SK-N-SH (cell line): ENCODE measurements at regions not wholly inside any gene's neighbourhood (a gene's known extent, or its start where the extent isn't known, plus 50 kb on each side); places are given as distances from the start of the nearest gene placed in this dataset.

Experiments used
- CTCF ChIA-PET: fragments of 300-600, 350-600 bp; formaldehyde crosslinking; extraction: SDS; loops from one replicate; lab custom pipeline; 2021; lab: Yijun Ruan, JAX
- POLR2A ChIA-PET: fragments of 350-600 bp; sonication (Branson Sonifier 250); formaldehyde crosslinking; extraction: SDS; loops from one replicate; lab custom pipeline; 2020; ENCODE audit warnings: antibody characterized with exemption, inconsistent platforms; lab: Yijun Ruan, JAX
- DNase-seq: peaks from one replicate; pipeline ENCODE4 v3.0.0; 2012
- H2AFZ ChIP-seq: fragments of 200-600 bp; sonication (generic); 2 replicates; pipeline ENCODE4 v1.8.1; 2016; ENCODE audit warnings: antibody characterized with exemption, mild to moderate bottlenecking, low read depth
- H3F3A ChIP-seq: fragments of 200-600 bp; sonication (generic); replicated peaks from 2 replicates; pipeline ENCODE3; 2016; ENCODE audit warnings: antibody characterized with exemption, mild to moderate bottlenecking; ENCODE audit not compliant: insufficient read depth
- H3K27ac ChIP-seq, 2 experiments: fragments of 200-500 bp in 1 of 2; fragments of 200-600 bp in 1 of 2; sonication (Bioruptor generic) in 1 of 2; sonication (generic), shearing (Covaris generic) in 1 of 2; 2 replicates each; pipeline versions ENCODE4 v1.5.1 to v1.6.1; 2014 to 2016; ENCODE audit warnings: low read depth in 2 of 2, inconsistent platforms in 1 of 2, low read length in 1 of 2, mild to moderate bottlenecking in 1 of 2, mixed read lengths in 1 of 2
- H3K27me3 ChIP-seq: fragments of 200-600 bp; sonication (generic), shearing (Covaris generic); 2 replicates; pipeline ENCODE4 v1.6.1; 2016; ENCODE audit warnings: mixed run types; ENCODE audit not compliant: insufficient read depth
- H3K36me3 ChIP-seq, 2 experiments: fragments of 200-500 bp in 1 of 2; fragments of 200-600 bp in 1 of 2; sonication (Bioruptor generic) in 1 of 2; sonication (generic) in 1 of 2; replicated peaks in 1 of 2; 2 replicates each; pipeline versions ENCODE3 to v1.5.1; 2014 to 2016; ENCODE audit warnings: low read length in 1 of 2, mild to moderate bottlenecking in 1 of 2; ENCODE audit not compliant: insufficient read depth in 2 of 2, control insufficient read depth in 1 of 2
- H3K4me1 ChIP-seq, 2 experiments: fragments of 200-500 bp in 1 of 2; fragments of 200-600 bp in 1 of 2; sonication (Bioruptor generic) in 1 of 2; sonication (generic), shearing (Covaris generic) in 1 of 2; 2 replicates each; pipeline versions ENCODE4 v1.5.1 to v1.6.1; 2014 to 2016; ENCODE audit warnings: low read depth in 1 of 2, low read length in 1 of 2, mixed run types in 1 of 2; ENCODE audit not compliant: insufficient read depth in 2 of 2, control insufficient read depth in 1 of 2
- H3K4me2 ChIP-seq: fragments of 200-600 bp; sonication (generic), shearing (Covaris generic); 2 replicates; pipeline ENCODE4 v1.6.1; 2017; ENCODE audit warnings: mixed run types
- H3K4me3 ChIP-seq, 2 experiments: fragments of 200-500 bp in 1 of 2; fragments of 200-600 bp in 1 of 2; sonication (Bioruptor generic) in 1 of 2; sonication (generic), shearing (Covaris generic) in 1 of 2; 2 replicates each; pipeline versions ENCODE4 v1.5.1 to v1.8.1; 2014 to 2016; ENCODE audit warnings: low read depth in 2 of 2, inconsistent platforms in 1 of 2, low read length in 1 of 2, mild to moderate bottlenecking in 1 of 2, mixed read lengths in 1 of 2, moderate library complexity in 1 of 2
- H3K79me2 ChIP-seq: fragments of 200-600 bp; sonication (generic); 2 replicates; pipeline ENCODE4 v1.8.1; 2017; ENCODE audit warnings: mild to moderate bottlenecking; ENCODE audit not compliant: insufficient read depth
- H3K9ac ChIP-seq: fragments of 200-600 bp; sonication (generic); 2 replicates; pipeline ENCODE4 v1.6.1; 2017; ENCODE audit warnings: mixed run types
- H3K9me2 ChIP-seq: fragments of 200-600 bp; sonication (generic); 2 replicates; pipeline ENCODE4 v1.6.1; 2017; ENCODE audit warnings: mixed run types
- H3K9me3 ChIP-seq: fragments of 200-600 bp; sonication (generic); 2 replicates; pipeline ENCODE4 v1.6.1; 2017; ENCODE audit warnings: mixed run types, mild to moderate bottlenecking, moderate library complexity
- H4K20me1 ChIP-seq: fragments of 200-600 bp; sonication (generic); 2 replicates; pipeline ENCODE4 v1.6.1; 2017; ENCODE audit warnings: mild to moderate bottlenecking, mixed run types; ENCODE audit not compliant: insufficient read depth
- CHD2 ChIP-seq: fragments of 150-350 bp; IDR thresholded peaks from 2 replicates; pipeline ENCODE4 v1.6.1; 2018; ENCODE audit warnings: low read length; ENCODE audit not compliant: partially characterized antibody
- CTCF ChIP-seq: fragments of 200-600 bp; sonication (generic); IDR thresholded peaks from 2 replicates; pipeline ENCODE4 v1.6.1; 2017; ENCODE audit warnings: antibody characterized with exemption, mild to moderate bottlenecking, moderate library complexity
- ELF1 ChIP-seq: IDR thresholded peaks from 2 replicates; pipeline ENCODE4 v1.4.0; 2012
- FOSL2 ChIP-seq: IDR thresholded peaks from 2 replicates; pipeline ENCODE4 v1.4.0; 2012; ENCODE audit warnings: low read depth, mild to moderate bottlenecking, moderate library complexity, borderline replicate concordance
- GABPA ChIP-seq: IDR thresholded peaks from 2 replicates; pipeline ENCODE4 v1.4.0; 2012; ENCODE audit warnings: low read depth, mild to moderate bottlenecking
- GATA2 ChIP-seq: sonication (generic); formaldehyde crosslinking; IDR thresholded peaks from 2 replicates; pipeline ENCODE4 v1.5.0; 2020; ENCODE audit warnings: mild to moderate bottlenecking, missing genetic modification reagents
- IRF3 ChIP-seq: fragments of 150-350 bp; IDR thresholded peaks from 2 replicates; pipeline ENCODE4 v1.6.1; 2016; ENCODE audit warnings: mild to moderate bottlenecking, low read depth, low read length
- MEF2A ChIP-seq: IDR thresholded peaks from 2 replicates; pipeline ENCODE4 v1.4.0; 2012; ENCODE audit warnings: low read depth, borderline replicate concordance
- MXI1 ChIP-seq: IDR thresholded peaks from 2 replicates; pipeline ENCODE4 v1.6.1; 2012; ENCODE audit warnings: mild to moderate bottlenecking, low read depth, low read length, improper control_type of control experiment
- NFIC ChIP-seq: IDR thresholded peaks from 2 replicates; pipeline ENCODE4 v1.4.0; 2012; ENCODE audit warnings: borderline replicate concordance
- NRF1 ChIP-seq: IDR thresholded peaks from 2 replicates; pipeline ENCODE4 v1.6.1; 2012; ENCODE audit warnings: low read depth, mild to moderate bottlenecking, low read length
- RAD21 ChIP-seq: IDR thresholded peaks from 2 replicates; pipeline ENCODE4 v1.6.1; 2012; ENCODE audit warnings: mild to moderate bottlenecking, low read length
- REST ChIP-seq: IDR thresholded peaks from 2 replicates; pipeline ENCODE4 v1.6.1; 2012; ENCODE audit warnings: mild to moderate bottlenecking, low read depth, low read length, moderate library complexity
- TAF1 ChIP-seq: IDR thresholded peaks from 2 replicates; pipeline ENCODE4 v1.6.1; 2012; ENCODE audit warnings: low read depth, mild to moderate bottlenecking, low read length, moderate library complexity, borderline replicate concordance
- TEAD4 ChIP-seq: IDR thresholded peaks from 2 replicates; pipeline ENCODE4 v1.4.0; 2012; ENCODE audit warnings: mild to moderate bottlenecking, borderline replicate concordance; ENCODE audit not compliant: insufficient read depth
- USF1 ChIP-seq: IDR thresholded peaks from 2 replicates; pipeline ENCODE4 v1.4.0; 2012; ENCODE audit warnings: low read depth, borderline replicate concordance
- WGBS: methylation state at CpG from one replicate; pipeline ENCODE4 v1.1.6; 2017; ENCODE audit warnings: low lambda C conversion rate; 5-methylcytosine and 5-hydroxymethylcytosine counted together

- Histone ChIP-seq H3K27ac (no peak overlapping the region; a peak in 1 of 4 replicates), H3K9me3 (no peaks in the 10 kb centered on the region), H4K20me1 (no peaks in the 10 kb centered on the region), H3K27me3 (no peaks in the 10 kb centered on the region), H3K79me2 (no peaks in the 10 kb centered on the region), H3K36me3 (no peaks in the 10 kb centered on the region), H3F3A (no peaks in the 10 kb centered on the region), H3K9ac (no peak overlapping the region), H2AFZ (no peak overlapping the region), H3K9me2 (no peaks in the 10 kb centered on the region), H3K4me3 (no peak overlapping the region), H3K4me2 (no peak overlapping the region), H3K4me1 (peaks cover 0 to 2% of the 10 kb centered on the region in 2 experiments; a peak in 2 of 4 replicates)
- DNase-seq: no peak
- TF ChIP-seq MXI1: no peak
- no peak for TF ChIP-seq TEAD4
- WGBS: 48% methylated on average over 7 of the region's 7 CpGs
- ChIA-PET CTCF (interaction anchor here (0.7 kb wide), 1 partner anchor 12 kb away, joined by 3 read pairs; no protein-coding TSS in a partner anchor), POLR2A (no interaction called here)
Measured at GRCh38 chr5:5702934-5703333, 280.5 kb downstream of the ICE1 start.

- H3K79me2 ChIP-seq: no peaks in the 10 kb centered on the region
- no peak overlapping the region for H3K9ac ChIP-seq
- DNase-seq: no peak
- peaks cover 0 to 2% of the 10 kb centered on the region in 2 experiments; a peak in 2 of 4 replicates for H3K4me1 ChIP-seq
- no peak overlapping the region for H3K4me3 ChIP-seq
- H2AFZ ChIP-seq: no peak overlapping the region
- H4K20me1 ChIP-seq: no peaks in the 10 kb centered on the region
- no peaks in the 10 kb centered on the region for H3K9me3 ChIP-seq
- H3K27ac ChIP-seq: no peak overlapping the region
- H3K36me3 ChIP-seq: no peaks in the 10 kb centered on the region
- no peak for TF ChIP-seq REST
- no peak for TF ChIP-seq CHD2
- no peak for TF ChIP-seq FOSL2
- TF ChIP-seq GABPA: no peak
- H3K9me2 ChIP-seq: no peaks in the 10 kb centered on the region
- ChIA-PET CTCF (no interaction called here), POLR2A (no interaction called here)
- no peak overlapping the region for H3K4me2 ChIP-seq
- H3K27me3 ChIP-seq: no peaks in the 10 kb centered on the region
- no peaks in the 10 kb centered on the region for H3F3A ChIP-seq
Measured at GRCh38 chr5:5700549-5700948, 278.1 kb downstream of the ICE1 start.

GRCh38 chr5:5699062-5699461, 276.6 kb downstream of the ICE1 start:
- Histone ChIP-seq H3K4me1 (no peaks in the 10 kb centered on the region; a peak in 1 of 4 replicates), H3K36me3 (no peaks in the 10 kb centered on the region), H3K27ac (no peak overlapping the region), H3K9me3 (no peaks in the 10 kb centered on the region), H3K9me2 (no peaks in the 10 kb centered on the region), H3K79me2 (no peaks in the 10 kb centered on the region), H3K27me3 (no peaks in the 10 kb centered on the region), H3K4me3 (no peak overlapping the region), H2AFZ (no peak overlapping the region), H3K9ac (no peak overlapping the region), H3K4me2 (no peak overlapping the region), H4K20me1 (no peaks in the 10 kb centered on the region), H3F3A (no peaks in the 10 kb centered on the region)
- POLR2A ChIA-PET: no interaction called here
- 49% methylated on average over 12 of the region's 12 CpGs for WGBS
- CTCF ChIA-PET: no interaction called here
- no peak for DNase-seq
- no peak for TF ChIP-seq NFIC
- TF ChIP-seq TAF1: no peak
- no peak for TF ChIP-seq USF1
- no peak for TF ChIP-seq ELF1
- TF ChIP-seq TEAD4: no peak
- TF ChIP-seq RAD21: no peak
- no peak for TF ChIP-seq NRF1
- no peak for TF ChIP-seq IRF3
- TF ChIP-seq MEF2A: no peak
- no peak for TF ChIP-seq MXI1
- no peak for TF ChIP-seq GATA2 (CRISPR knock-in tag)
- no peak for TF ChIP-seq CTCF
